H9 (cell line): ENCODE measurements at regions not wholly inside any gene's neighbourhood (a gene's known extent, or its start where the extent isn't known, plus 50 kb on each side); places are given as distances from the start of the nearest gene placed in this dataset.

Experiments
- DNase-seq: peaks from one replicate; pipeline ENCODE4 v3.0.0-alpha.2; 2017
- H2AFZ ChIP-seq: one replicate; pipeline ENCODE4 v1.6.1; 2013; ENCODE audit warnings: mild to moderate bottlenecking, low read length, control low read depth, moderate library complexity
- H2AK5ac ChIP-seq: 2 replicates; pipeline ENCODE4 v1.6.1; 2013; ENCODE audit warnings: low read length, control low read depth, mixed read lengths; ENCODE audit not compliant: insufficient read length
- H2BK120ac ChIP-seq: one replicate; pipeline ENCODE4 v1.6.1; 2013; ENCODE audit warnings: low read depth, mild to moderate bottlenecking, low read length, control low read depth, inconsistent platforms; ENCODE audit not compliant: poor library complexity, severe bottlenecking
- H2BK12ac ChIP-seq: 2 replicates; pipeline ENCODE4 v1.6.1; 2013; ENCODE audit warnings: low read length, control low read depth, mixed read lengths, low read depth; ENCODE audit not compliant: insufficient read length
- H2BK15ac ChIP-seq: 2 replicates; pipeline ENCODE4 v1.6.1; 2013; ENCODE audit warnings: low read depth, low read length, control low read depth
- H2BK20ac ChIP-seq: one replicate; pipeline ENCODE4 v1.6.1; 2013; ENCODE audit warnings: low read depth, mild to moderate bottlenecking, low read length, control low read depth, inconsistent platforms; ENCODE audit not compliant: poor library complexity, severe bottlenecking
- H2BK5ac ChIP-seq: 2 replicates; pipeline ENCODE4 v1.6.1; 2013; ENCODE audit warnings: low read length, control low read depth, mixed read lengths; ENCODE audit not compliant: insufficient read length
- H3K14ac ChIP-seq: 2 replicates; pipeline ENCODE4 v1.6.1; 2013; ENCODE audit warnings: low read length, control low read depth; ENCODE audit not compliant: insufficient read depth
- H3K18ac ChIP-seq: 2 replicates; pipeline ENCODE4 v1.6.1; 2013; ENCODE audit warnings: low read depth, mild to moderate bottlenecking, mixed read lengths, low read length, control low read depth; ENCODE audit not compliant: insufficient read length
- H3K23ac ChIP-seq: 2 replicates; pipeline ENCODE4 v1.6.1; 2013; ENCODE audit warnings: low read length, control low read depth, mixed read lengths, low read depth; ENCODE audit not compliant: insufficient read length
- H3K23me2 ChIP-seq: 2 replicates; pipeline ENCODE4 v1.6.1; 2013; ENCODE audit warnings: low read depth, mild to moderate bottlenecking, mixed read lengths, low read length, control low read depth; ENCODE audit not compliant: insufficient read length, poor library complexity, severe bottlenecking
- H3K27ac ChIP-seq: 2 replicates; pipeline ENCODE4 v1.5.1; 2013; ENCODE audit warnings: low read length, control low read depth, mixed read lengths, low read depth; ENCODE audit not compliant: insufficient read length
- H3K27me3 ChIP-seq: 2 replicates; pipeline ENCODE4 v1.6.1; 2013; ENCODE audit warnings: low read length, control low read depth, inconsistent platforms; ENCODE audit not compliant: insufficient read depth
- H3K4ac ChIP-seq: 2 replicates; pipeline ENCODE4 v1.6.1; 2013; ENCODE audit warnings: low read depth, mild to moderate bottlenecking, control low read depth, inconsistent platforms, low read length, moderate library complexity
- H3K4me1 ChIP-seq: 2 replicates; pipeline ENCODE4 v1.6.1; 2013; ENCODE audit warnings: low read length, control low read depth, inconsistent platforms; ENCODE audit not compliant: insufficient read depth
- H3K4me2 ChIP-seq: 2 replicates; pipeline ENCODE4 v1.6.1; 2013; ENCODE audit warnings: low read length, control low read depth, mixed read lengths; ENCODE audit not compliant: insufficient read length, insufficient read depth
- H3K56ac ChIP-seq: 2 replicates; pipeline ENCODE4 v1.6.1; 2013; ENCODE audit warnings: low read depth, mild to moderate bottlenecking, mixed read lengths, low read length, control low read depth; ENCODE audit not compliant: insufficient read length
- H3K79me1 ChIP-seq: 2 replicates; pipeline ENCODE4 v1.6.1; 2013; ENCODE audit warnings: low read depth, mild to moderate bottlenecking, moderate library complexity, low read length, control low read depth, inconsistent platforms; ENCODE audit not compliant: insufficient read depth, poor library complexity, severe bottlenecking
- H3K79me2 ChIP-seq: 2 replicates; pipeline ENCODE4 v1.6.1; 2013; ENCODE audit warnings: low read length, control low read depth, inconsistent platforms; ENCODE audit not compliant: insufficient read depth
- H3K9ac ChIP-seq: 2 replicates; pipeline ENCODE4 v1.6.1; 2013; ENCODE audit warnings: low read length, control low read depth, mixed read lengths; ENCODE audit not compliant: insufficient read length; ENCODE audit errors: extremely low read depth
- H3K9me3 ChIP-seq: one replicate; pipeline ENCODE4 v1.6.1; 2013; ENCODE audit warnings: low read depth, low read length, inconsistent platforms; ENCODE audit not compliant: control insufficient read depth
- H3T11ph ChIP-seq: one replicate; pipeline ENCODE4 v1.6.1; 2013; ENCODE audit warnings: mild to moderate bottlenecking, low read length, control low read depth, inconsistent platforms
- H4K20me1 ChIP-seq: one replicate; pipeline ENCODE4 v1.6.1; 2013; ENCODE audit not compliant: control insufficient read depth, insufficient read length, insufficient read depth
- H4K5ac ChIP-seq: 2 replicates; pipeline ENCODE4 v1.6.1; 2013; ENCODE audit warnings: low read depth, mild to moderate bottlenecking, mixed read lengths, low read length, control low read depth; ENCODE audit not compliant: insufficient read length
- H4K8ac ChIP-seq: replicated peaks from 2 replicates; pipeline ENCODE4 v1.6.1; 2013; ENCODE audit warnings: low read length, control low read depth, mixed read lengths, low read depth; ENCODE audit not compliant: insufficient read length
- H4K91ac ChIP-seq: 2 replicates; pipeline ENCODE4 v1.6.1; 2013; ENCODE audit warnings: low read depth, mild to moderate bottlenecking, moderate library complexity, mixed read lengths, low read length, control low read depth; ENCODE audit not compliant: insufficient read length
- H3K27ac Mint-ChIP-seq, 3 experiments: 2 replicates in 2 of 3; 3 replicates in 1 of 3; pipeline ENCODE4 v1.8.0; 2020 to 2021; ENCODE audit warnings: mixed read lengths in 3 of 3, mild to moderate bottlenecking in 1 of 3, moderate library complexity in 1 of 3
- H3K27me3 Mint-ChIP-seq: 2 replicates; pipeline ENCODE4 v1.8.0; 2021; ENCODE audit warnings: low read depth, mild to moderate bottlenecking, moderate library complexity, mixed read lengths
- H3K36me3 Mint-ChIP-seq, 3 experiments: 2 replicates in 2 of 3; 3 replicates in 1 of 3; pipeline ENCODE4 v1.8.0; 2020 to 2021; ENCODE audit warnings: low read depth in 3 of 3, mixed read lengths in 3 of 3; ENCODE audit not compliant: insufficient read depth in 1 of 3
- H3K4me1 Mint-ChIP-seq, 2 experiments: 2 replicates each; pipeline ENCODE4 v1.8.0; 2020; ENCODE audit warnings: mixed read lengths in 2 of 2
- H3K4me3 Mint-ChIP-seq, 2 experiments: 2 replicates in 1 of 2; 3 replicates in 1 of 2; pipeline ENCODE4 v1.8.0; 2020 to 2021; ENCODE audit warnings: mild to moderate bottlenecking in 2 of 2, mixed read lengths in 2 of 2, moderate library complexity in 1 of 2
- H3K9me3 Mint-ChIP-seq, 2 experiments: 2 replicates in 1 of 2; 3 replicates in 1 of 2; pipeline ENCODE4 v1.8.0; 2020; ENCODE audit warnings: mild to moderate bottlenecking in 2 of 2, mixed read lengths in 2 of 2, moderate library complexity in 1 of 2
- CTCF ChIP-seq: fragments of 200-600 bp; sonication (generic); conservative IDR thresholded peaks from 3 replicates; pipeline ENCODE4 v1.8.0; 2021; ENCODE audit warnings: antibody characterized with exemption, mild to moderate bottlenecking
- WGBS: extraction: QIAGEN DNeasy Blood & Tissue Kit; methylation state at CpG from one replicate; pipeline ENCODE4 v1.1.7; 2013; ENCODE audit warnings: missing lambda C conversion rate, low lambda C conversion rate, mixed read lengths; ENCODE audit not compliant: insufficient read length; ENCODE audit errors: extremely low coverage; 5-methylcytosine and 5-hydroxymethylcytosine counted together

DNA sequence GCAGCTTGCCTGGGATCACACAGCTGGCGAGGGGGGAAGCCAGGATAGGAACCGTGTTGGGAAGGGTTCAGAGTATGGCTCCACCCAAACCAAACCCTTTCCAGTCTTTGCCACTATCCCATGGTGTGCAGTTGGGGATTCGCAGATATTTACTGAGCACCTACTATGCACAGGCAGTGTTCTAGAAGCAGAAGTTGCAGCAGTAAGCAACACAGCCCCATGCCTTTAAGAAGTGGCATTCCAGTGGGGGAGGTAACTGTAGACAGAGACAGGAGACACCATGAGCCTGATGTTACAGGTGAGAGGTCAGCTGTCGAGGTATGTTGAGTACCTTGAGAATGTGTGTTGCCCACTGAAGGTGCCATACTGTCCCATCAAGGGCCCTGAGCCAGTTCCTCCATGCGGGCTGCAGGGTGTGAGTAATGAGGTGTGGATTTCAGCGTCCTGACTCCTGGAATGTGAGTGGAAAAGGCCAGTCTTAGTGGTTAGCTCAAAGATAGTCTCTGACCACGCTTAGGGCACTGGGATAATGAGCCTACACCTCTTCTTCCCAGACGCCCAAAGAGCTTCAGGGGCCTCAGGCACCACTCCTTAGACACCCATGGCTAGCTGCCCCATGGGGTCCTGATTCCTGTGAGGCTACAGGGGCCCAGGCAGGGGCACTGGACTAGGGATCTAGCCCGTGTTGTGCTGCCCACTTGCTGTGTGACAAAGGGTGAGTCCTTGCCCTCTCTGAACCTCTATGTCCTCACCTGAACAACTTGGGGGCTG lies 71.8 kb upstream of the TP53I11 start:
- no peak overlapping the region for H3K4ac ChIP-seq
- no peaks in the 10 kb centered on the region for H3K27me3 ChIP-seq
- no peak overlapping the region for H2BK20ac ChIP-seq
- H3K9me3 Mint-ChIP-seq: no peaks in the 10 kb centered on the region; a peak in 2 of 5 replicates
- no peak overlapping the region for H3K4me3 Mint-ChIP-seq
- H3T11ph ChIP-seq: no peak overlapping the region
- no peak overlapping the region for H3K14ac ChIP-seq
- H3K23me2 ChIP-seq: no peaks in the 10 kb centered on the region
- H3K4me2 ChIP-seq: no peak overlapping the region
- TF ChIP-seq CTCF: no peak
- no peak overlapping the region for H3K27ac ChIP-seq
- no peak for DNase-seq
- no peaks in the 10 kb centered on the region for H4K20me1 ChIP-seq
- no peak overlapping the region for H4K8ac ChIP-seq
- H3K56ac ChIP-seq: no peak overlapping the region
- no peak overlapping the region for H2BK5ac ChIP-seq
- H3K9me3 ChIP-seq: no peaks in the 10 kb centered on the region
- no peak overlapping the region for H2AFZ ChIP-seq
- H3K36me3 Mint-ChIP-seq: no peaks in the 10 kb centered on the region
- H3K27me3 Mint-ChIP-seq: no peaks in the 10 kb centered on the region; the same call in 1 of the 2 replicates
- H3K79me2 ChIP-seq: no peaks in the 10 kb centered on the region
- no peak overlapping the region for H2BK15ac ChIP-seq
- H4K91ac ChIP-seq: no peak overlapping the region
- H3K4me1 ChIP-seq: peaks cover 2% of the 10 kb centered on the region; the same call in 1 of the 2 replicates
- H3K27ac Mint-ChIP-seq: no peak overlapping the region
- no peaks in the 10 kb centered on the region for H3K79me1 ChIP-seq
- WGBS: no CpG with 5 or more reads among the region's 9 CpGs
- H2BK12ac ChIP-seq: no peak overlapping the region
- H3K9ac ChIP-seq: no peak overlapping the region
- no peak overlapping the region for H3K23ac ChIP-seq
- no peak overlapping the region for H2BK120ac ChIP-seq
- no peak overlapping the region for H2AK5ac ChIP-seq
- H4K5ac ChIP-seq: no peak overlapping the region
- H3K4me1 Mint-ChIP-seq: peaks cover 24 to 25% of the 10 kb centered on the region in 2 experiments
- H3K18ac ChIP-seq: no peak overlapping the region
